Hepatocyte (in vitro differentiated cells): ENCODE measurements at regions not wholly inside any gene's neighbourhood (a gene's known extent, or its start where the extent isn't known, plus 50 kb on each side); places are given as distances from the start of the nearest gene placed in this dataset.

Experiments used
- DNase-seq: peaks from one replicate; pipeline ENCODE4 v3.0.0-alpha.2; 2016; ENCODE audit warnings: low spot score
- H2AFZ ChIP-seq: fragments of 200-600 bp; sonication (generic); 2 replicates; pipeline ENCODE4 v1.6.0; 2016; ENCODE audit warnings: antibody characterized with exemption, mild to moderate bottlenecking
- H3K27ac ChIP-seq: fragments of 200-600 bp; sonication (generic); 2 replicates; pipeline ENCODE4 v1.5.1; 2016; ENCODE audit warnings: mild to moderate bottlenecking
- H3K27me3 ChIP-seq: fragments of 200-600 bp; sonication (generic); 2 replicates; pipeline ENCODE4 v1.6.1; 2016
- H3K36me3 ChIP-seq: fragments of 200-600 bp; sonication (generic); replicated peaks from 2 replicates; pipeline ENCODE4 v1.5.1; 2016; ENCODE audit warnings: low read depth; ENCODE audit not compliant: insufficient read depth
- H3K4me1 ChIP-seq: fragments of 200-600 bp; sonication (generic); 2 replicates; pipeline ENCODE4 v1.5.1; 2016; ENCODE audit warnings: mild to moderate bottlenecking, moderate library complexity; ENCODE audit not compliant: insufficient read depth
- H3K4me2 ChIP-seq: fragments of 200-600 bp; sonication (generic); 2 replicates; pipeline ENCODE4 v1.6.0; 2016
- H3K4me3 ChIP-seq: fragments of 200-600 bp; sonication (generic); 2 replicates; pipeline ENCODE4 v1.5.1; 2016; ENCODE audit warnings: mild to moderate bottlenecking
- H3K79me2 ChIP-seq: fragments of 200-600 bp; sonication (generic); 2 replicates; pipeline ENCODE4 v1.6.0; 2017; ENCODE audit warnings: mild to moderate bottlenecking
- H3K9me2 ChIP-seq: fragments of 200-600 bp; sonication (generic); replicated peaks from 2 replicates; pipeline ENCODE4 v1.6.0; 2017; ENCODE audit warnings: mild to moderate bottlenecking; ENCODE audit not compliant: insufficient read depth
- H3K9me3 ChIP-seq: fragments of 200-600 bp; sonication (generic); 2 replicates; pipeline ENCODE4 v1.5.1; 2016; ENCODE audit warnings: low read depth, mild to moderate bottlenecking
- H4K20me1 ChIP-seq: fragments of 200-600 bp; sonication (generic); 2 replicates; pipeline ENCODE4 v1.6.0; 2016; ENCODE audit warnings: mild to moderate bottlenecking; ENCODE audit not compliant: insufficient read depth, poor library complexity, severe bottlenecking
- CTCF ChIP-seq: fragments of 200-600 bp; sonication (generic); IDR thresholded peaks from 2 replicates; pipeline ENCODE4 v1.5.1; 2016; ENCODE audit warnings: antibody characterized with exemption, mild to moderate bottlenecking; ENCODE audit not compliant: poor library complexity
- EZH2 ChIP-seq: fragments of 200-600 bp; sonication (generic); IDR thresholded peaks from 2 replicates; pipeline ENCODE4 v1.6.1; 2016; ENCODE audit warnings: antibody characterized with exemption, mild to moderate bottlenecking, borderline replicate concordance
- EZH2phosphoT487 ChIP-seq: fragments of 200-600 bp; sonication (generic); IDR thresholded peaks from one replicate; pipeline ENCODE4 v1.6.1; 2018; ENCODE audit warnings: antibody characterized with exemption, mild to moderate bottlenecking, low read depth, moderate library complexity; ENCODE audit not compliant: unreplicated experiment, severe bottlenecking
- WGBS: methylation state at CpG from one replicate; pipeline ENCODE4 v1.1.6; 2016; ENCODE audit warnings: low lambda C conversion rate; ENCODE audit errors: missing lambda C conversion rate; 5-methylcytosine and 5-hydroxymethylcytosine counted together

- Histone ChIP-seq H3K9me2 (no peaks in the 10 kb centered on the region), H3K4me2 (no peak overlapping the region), H3K9me3 (no peaks in the 10 kb centered on the region), H3K4me3 (no peak overlapping the region), H2AFZ (no peak overlapping the region), H3K79me2 (no peaks in the 10 kb centered on the region), H4K20me1 (no peaks in the 10 kb centered on the region), H3K27ac (no peak overlapping the region), H3K4me1 (no peaks in the 10 kb centered on the region), H3K36me3 (no peaks in the 10 kb centered on the region), H3K27me3 (no peaks in the 10 kb centered on the region)
- TF ChIP-seq EZH2 (no peak), CTCF (no peak), EZH2phosphoT487 (no peak)
- 85% methylated on average over 4 of the region's 4 CpGs for WGBS
- no peak for DNase-seq
These were observed 107.3 kb downstream of the CCT6B start for GRCh38 chr17:34853924-34854323.

GRCh38 chr17:34852614-34853013 is 108.6 kb downstream of the CCT6B start:
- no peaks in the 10 kb centered on the region for H3K4me1 ChIP-seq
- H3K4me2 ChIP-seq: no peak overlapping the region
- no peaks in the 10 kb centered on the region for H3K9me3 ChIP-seq
- DNase-seq: no peak
- no peak overlapping the region for H3K27ac ChIP-seq
- H3K4me3 ChIP-seq: no peak overlapping the region
- H3K36me3 ChIP-seq: no peaks in the 10 kb centered on the region
- no peaks in the 10 kb centered on the region for H3K9me2 ChIP-seq
- no peak overlapping the region for H2AFZ ChIP-seq
- no peaks in the 10 kb centered on the region for H4K20me1 ChIP-seq
- H3K79me2 ChIP-seq: no peaks in the 10 kb centered on the region
- WGBS: 91% methylated on average over 5 of the region's 5 CpGs
- no peaks in the 10 kb centered on the region for H3K27me3 ChIP-seq
- TF ChIP-seq CTCF (no peak), EZH2 (no peak), EZH2phosphoT487 (no peak)

- Histone ChIP-seq H3K27ac (no peak overlapping the region), H3K9me3 (no peaks in the 10 kb centered on the region), H3K4me3 (no peak overlapping the region), H3K36me3 (no peaks in the 10 kb centered on the region), H3K79me2 (no peaks in the 10 kb centered on the region), H4K20me1 (no peaks in the 10 kb centered on the region), H3K27me3 (no peaks in the 10 kb centered on the region), H3K4me2 (no peak overlapping the region), H3K9me2 (no peaks in the 10 kb centered on the region), H3K4me1 (no peaks in the 10 kb centered on the region), H2AFZ (no peak overlapping the region)
- DNase-seq: no peak
- 85% methylated on average over 9 of the region's 9 CpGs for WGBS
- TF ChIP-seq EZH2 (no peak), CTCF (no peak), EZH2phosphoT487 (no peak)
These were observed 109.2 kb downstream of the CCT6B start for GRCh38 chr17:34851961-34852540.
